MCF 10A (cell line): ENCODE measurements at regions not wholly inside any gene's neighbourhood (a gene's known extent, or its start where the extent isn't known, plus 50 kb on each side); places are given as distances from the start of the nearest gene placed in this dataset.
"Not testable (repeated sequence)": the region's sequence is repeated elsewhere in the genome, so short reads cannot be mapped to it uniquely, and the experiment has no call there.

ENCODE experiments used
- BruUV-seq: library from RNA; stranded (reverse); fragments of 400-500 nt; replicated peaks from 2 replicates; lab custom pipeline; 2021; lab: Mats Ljungman, UMichigan
- CTCF ChIA-PET: fragments of 300-600 bp; sonication (Branson Sonifier 250); formaldehyde crosslinking; extraction: SDS; loops from one replicate; lab custom pipeline; 2021; ENCODE audit warnings: antibody characterized with exemption, inconsistent platforms; lab: Yijun Ruan, JAX
- POLR2A ChIA-PET: fragments of 300-600, 350-650 bp; sonication (Branson Sonifier 250); formaldehyde crosslinking; extraction: SDS; loops from one replicate; lab custom pipeline; 2020; ENCODE audit warnings: antibody characterized with exemption, inconsistent platforms; lab: Yijun Ruan, JAX
- DNase-seq: peaks from one replicate; pipeline ENCODE4 v3.0.0-alpha.2; 2018; ENCODE audit not compliant: unreplicated experiment
- H3K27ac Mint-ChIP-seq: one replicate; pipeline ENCODE4 v1.8.0; 2022; ENCODE audit warnings: mild to moderate bottlenecking, low read depth, mixed read lengths; ENCODE audit not compliant: unreplicated experiment
- H3K27me3 Mint-ChIP-seq: one replicate; pipeline ENCODE4 v1.8.0; 2022; ENCODE audit warnings: mixed read lengths; ENCODE audit not compliant: insufficient read depth, unreplicated experiment
- H3K36me3 Mint-ChIP-seq: one replicate; pipeline ENCODE4 v1.8.0; 2022; ENCODE audit warnings: mild to moderate bottlenecking, moderate library complexity, mixed read lengths; ENCODE audit not compliant: insufficient read depth, unreplicated experiment
- H3K4me1 Mint-ChIP-seq: one replicate; pipeline ENCODE4 v1.8.0; 2022; ENCODE audit warnings: mixed read lengths; ENCODE audit not compliant: insufficient read depth, unreplicated experiment
- H3K4me3 Mint-ChIP-seq: one replicate; pipeline ENCODE4 v1.8.0; 2022; ENCODE audit warnings: mild to moderate bottlenecking, moderate library complexity, mixed read lengths; ENCODE audit not compliant: unreplicated experiment
- H3K9me3 Mint-ChIP-seq: one replicate; pipeline ENCODE4 v1.8.0; 2022; ENCODE audit warnings: mixed read lengths; ENCODE audit not compliant: unreplicated experiment
- intact Hi-C: fragments of 100-400 bp; cut with micrococcal nuclease; formaldehyde crosslinking; loops from 2 replicates; pipeline ENCODE4 v1.14.1; 2022
- TF ChIP-seq, protein P1 (sequence below): fragments of 200-600 bp; IDR thresholded peaks from one replicate; pipeline ENCODE4 v1.8.0; 2022; ENCODE audit warnings: antibody characterized with exemption, mild to moderate bottlenecking; ENCODE audit not compliant: unreplicated experiment

DNA sequence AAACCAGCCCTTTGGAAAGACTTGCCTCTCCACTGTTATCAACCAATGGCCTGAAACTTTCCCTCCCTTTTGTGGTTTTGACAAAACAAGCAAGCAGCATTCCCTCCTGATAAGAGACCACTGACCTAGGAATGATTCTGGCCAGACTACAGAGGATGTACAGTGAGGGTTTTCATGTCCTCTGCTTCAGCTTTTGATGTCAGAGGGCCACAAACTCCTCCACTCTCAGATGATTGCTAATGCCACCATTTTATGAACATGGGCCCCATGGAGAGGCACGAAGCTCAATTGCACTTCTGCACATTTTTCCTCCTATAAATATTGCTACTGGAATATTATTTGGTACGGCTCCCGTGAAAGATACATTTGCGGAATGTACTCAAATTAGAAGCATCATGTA lies 61.5 kb downstream of the PPIAL4A start:
- BruUV-seq, H3K4me3 Mint-ChIP-seq, POLR2A ChIA-PET, H3K4me1 Mint-ChIP-seq, H3K9me3 Mint-ChIP-seq, H3K36me3 Mint-ChIP-seq, DNase-seq, H3K27ac Mint-ChIP-seq, CTCF ChIA-PET, H3K27me3 Mint-ChIP-seq, intact Hi-C loops: not testable (repeated sequence)

DNA sequence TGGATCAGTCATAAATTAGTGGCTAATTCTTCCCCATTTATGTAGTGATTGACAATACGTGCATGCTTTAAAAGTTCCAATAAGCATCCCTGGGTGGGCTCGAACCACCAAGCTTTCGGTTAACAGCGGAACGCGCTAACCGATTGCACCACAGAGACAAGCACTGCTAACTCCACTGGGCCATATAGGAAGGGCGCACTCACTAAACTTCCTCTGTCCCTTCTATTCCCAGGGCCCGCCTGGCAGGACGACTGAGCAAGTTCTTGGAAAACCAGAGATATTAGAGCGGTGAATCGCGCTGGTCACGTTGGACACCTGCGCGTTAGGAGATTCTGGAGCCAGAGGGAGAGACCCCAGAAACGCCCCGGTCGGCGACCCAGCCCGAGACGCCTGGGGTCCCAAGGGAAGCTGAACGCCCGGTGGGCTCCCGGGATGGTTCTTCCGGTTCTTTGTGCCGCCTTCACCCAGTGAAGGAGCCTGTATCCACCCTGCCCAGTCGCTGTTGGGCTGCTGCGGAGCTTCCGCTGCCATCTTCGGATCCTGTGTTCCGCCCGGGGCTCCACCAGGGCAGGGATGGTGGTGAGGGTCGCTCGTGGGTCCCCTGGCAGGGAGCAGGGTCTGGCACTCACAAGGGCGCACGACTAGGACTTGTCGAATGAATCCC lies 62.8 kb downstream of the PPIAL4A start:
- intact Hi-C loops, DNase-seq, BruUV-seq, H3K27ac Mint-ChIP-seq, H3K4me3 Mint-ChIP-seq, H3K36me3 Mint-ChIP-seq, POLR2A ChIA-PET, H3K27me3 Mint-ChIP-seq, CTCF ChIA-PET, H3K9me3 Mint-ChIP-seq, H3K4me1 Mint-ChIP-seq: not testable (repeated sequence)

DNA sequence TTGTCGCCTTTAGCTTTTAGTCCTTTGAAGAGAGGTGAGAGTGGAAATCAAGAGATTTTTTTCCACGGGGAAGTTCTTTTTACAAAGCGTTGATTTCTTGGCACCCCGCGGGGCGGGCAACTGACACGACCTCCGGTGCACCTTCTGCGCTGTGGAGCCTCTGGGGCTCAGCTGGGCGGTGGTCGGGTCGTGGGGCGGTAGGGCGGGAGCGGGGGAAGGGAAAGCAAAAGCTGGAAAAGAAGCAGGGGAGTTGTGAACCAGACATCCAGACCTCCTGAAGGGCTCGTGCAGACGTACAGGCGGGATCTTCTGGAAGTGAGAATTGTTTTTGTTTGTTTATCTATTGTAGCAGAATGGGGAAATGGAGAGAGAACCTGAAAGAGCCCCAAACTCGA lies 63.3 kb downstream of the PPIAL4A start:
- H3K9me3 Mint-ChIP-seq, DNase-seq, intact Hi-C loops, CTCF ChIA-PET, POLR2A ChIA-PET, H3K27me3 Mint-ChIP-seq, H3K4me3 Mint-ChIP-seq, H3K4me1 Mint-ChIP-seq, H3K27ac Mint-ChIP-seq, H3K36me3 Mint-ChIP-seq: not testable (repeated sequence)
- BruUV-seq = TSS peak; percentile 46

DNA sequence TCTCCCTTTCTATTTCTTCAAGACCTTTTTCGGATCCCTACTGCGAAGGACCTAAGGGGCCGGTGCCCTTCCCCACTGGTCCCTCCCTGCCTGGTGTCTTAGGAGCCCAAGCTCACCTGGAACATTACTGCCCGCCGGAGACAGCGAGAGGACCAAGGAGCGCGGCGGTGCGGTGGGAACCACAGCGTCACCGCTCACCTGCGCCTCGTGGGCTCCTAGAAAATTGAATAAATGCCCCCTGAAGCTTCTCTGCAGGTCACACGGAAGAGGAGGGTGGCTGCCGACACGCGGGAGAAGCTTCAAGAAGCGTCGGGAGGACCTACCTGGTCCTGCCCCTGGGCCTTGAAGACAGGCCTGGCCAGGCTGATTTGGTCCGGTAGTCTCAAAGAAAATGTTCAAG lies 65.2 kb downstream of the PPIAL4A start:
- POLR2A ChIA-PET = no interaction called here
- no TSS peak for BruUV-seq
- H3K4me3 Mint-ChIP-seq = no peak overlapping the region
- H3K4me1 Mint-ChIP-seq = peaks cover 5% of the 10 kb centered on the region
- peaks cover 7% of the 10 kb centered on the region for H3K36me3 Mint-ChIP-seq
- no peak for DNase-seq
- H3K27me3 Mint-ChIP-seq = no peaks in the 10 kb centered on the region
- TF ChIP-seq, protein P1, sequence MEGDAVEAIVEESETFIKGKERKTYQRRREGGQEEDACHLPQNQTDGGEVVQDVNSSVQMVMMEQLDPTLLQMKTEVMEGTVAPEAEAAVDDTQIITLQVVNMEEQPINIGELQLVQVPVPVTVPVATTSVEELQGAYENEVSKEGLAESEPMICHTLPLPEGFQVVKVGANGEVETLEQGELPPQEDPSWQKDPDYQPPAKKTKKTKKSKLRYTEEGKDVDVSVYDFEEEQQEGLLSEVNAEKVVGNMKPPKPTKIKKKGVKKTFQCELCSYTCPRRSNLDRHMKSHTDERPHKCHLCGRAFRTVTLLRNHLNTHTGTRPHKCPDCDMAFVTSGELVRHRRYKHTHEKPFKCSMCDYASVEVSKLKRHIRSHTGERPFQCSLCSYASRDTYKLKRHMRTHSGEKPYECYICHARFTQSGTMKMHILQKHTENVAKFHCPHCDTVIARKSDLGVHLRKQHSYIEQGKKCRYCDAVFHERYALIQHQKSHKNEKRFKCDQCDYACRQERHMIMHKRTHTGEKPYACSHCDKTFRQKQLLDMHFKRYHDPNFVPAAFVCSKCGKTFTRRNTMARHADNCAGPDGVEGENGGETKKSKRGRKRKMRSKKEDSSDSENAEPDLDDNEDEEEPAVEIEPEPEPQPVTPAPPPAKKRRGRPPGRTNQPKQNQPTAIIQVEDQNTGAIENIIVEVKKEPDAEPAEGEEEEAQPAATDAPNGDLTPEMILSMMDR = no peak
- peaks cover 7% of the 10 kb centered on the region for H3K9me3 Mint-ChIP-seq
- H3K27ac Mint-ChIP-seq = no peak overlapping the region
- CTCF ChIA-PET = no interaction called here
- intact Hi-C loops = no loop called here

DNA sequence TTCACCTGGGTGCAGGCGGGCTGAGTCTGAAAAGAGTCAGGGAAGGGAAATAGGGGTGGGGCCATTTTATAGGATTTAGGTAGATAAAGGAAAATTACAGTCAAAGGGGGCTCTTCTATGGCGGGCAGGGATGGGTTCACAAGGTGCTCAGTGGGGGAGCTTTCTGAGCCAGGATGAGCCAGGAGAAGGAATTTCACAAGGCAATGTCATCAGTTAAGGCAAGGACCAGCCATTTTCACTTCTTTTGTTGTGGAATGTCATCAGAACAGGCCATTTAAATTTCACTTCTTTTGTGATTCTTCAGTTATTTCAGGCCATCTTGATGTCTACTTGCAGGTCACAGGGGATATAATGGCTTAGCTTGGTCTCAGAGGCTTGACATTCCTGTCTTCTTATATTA lies 66.4 kb downstream of the PPIAL4A start:
- H3K36me3 Mint-ChIP-seq, H3K9me3 Mint-ChIP-seq, POLR2A ChIA-PET, BruUV-seq, H3K27me3 Mint-ChIP-seq, DNase-seq, H3K27ac Mint-ChIP-seq, H3K4me3 Mint-ChIP-seq, CTCF ChIA-PET, H3K4me1 Mint-ChIP-seq, intact Hi-C loops: not testable (repeated sequence)

DNA sequence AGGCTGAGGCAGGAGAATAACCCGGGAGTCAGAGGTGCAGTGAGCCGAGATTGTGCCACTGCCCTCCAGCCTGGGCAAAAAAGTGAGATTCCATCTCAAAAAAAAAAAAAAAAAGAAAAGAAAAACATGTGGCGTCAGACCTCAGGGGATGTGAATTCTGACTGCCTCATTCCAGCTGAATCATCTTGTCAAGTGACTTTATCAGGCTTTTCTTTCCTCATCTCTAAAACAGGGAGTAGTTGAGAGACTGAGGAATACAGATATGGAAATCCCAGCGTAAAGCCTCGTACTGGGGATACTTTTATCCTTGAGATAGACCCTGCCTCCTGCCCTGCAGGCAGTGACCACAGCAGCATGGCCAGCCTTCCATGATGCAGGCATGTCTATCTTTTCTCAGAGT lies 76.4 kb downstream of the PPIAL4A start:
- H3K27ac Mint-ChIP-seq, H3K4me1 Mint-ChIP-seq, CTCF ChIA-PET, H3K36me3 Mint-ChIP-seq, POLR2A ChIA-PET, BruUV-seq, intact Hi-C loops, H3K9me3 Mint-ChIP-seq, H3K4me3 Mint-ChIP-seq, DNase-seq, H3K27me3 Mint-ChIP-seq: not testable (repeated sequence)

DNA sequence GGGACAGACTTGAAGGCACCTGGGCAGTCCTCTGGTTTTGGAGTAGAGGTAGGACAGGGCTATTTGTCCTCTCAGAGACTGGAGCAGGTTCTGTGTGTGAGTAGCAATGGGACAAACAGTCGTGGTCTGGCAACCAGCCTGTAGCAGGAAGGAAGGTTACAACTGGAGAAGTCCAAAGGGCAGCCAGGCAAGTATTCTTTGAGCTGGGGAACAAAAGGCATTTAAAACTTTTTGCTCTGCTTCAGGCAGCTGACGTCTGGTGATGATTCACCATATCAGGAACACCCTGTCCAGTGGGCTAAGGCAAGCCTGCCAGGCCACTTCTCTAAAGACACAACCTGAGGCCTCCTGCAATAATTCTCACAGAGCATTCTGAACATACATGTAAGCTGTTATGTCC lies 83.3 kb downstream of the PPIAL4A start:
- intact Hi-C loops, CTCF ChIA-PET: not testable (repeated sequence)
- peak; percentile 58 for DNase-seq

DNA sequence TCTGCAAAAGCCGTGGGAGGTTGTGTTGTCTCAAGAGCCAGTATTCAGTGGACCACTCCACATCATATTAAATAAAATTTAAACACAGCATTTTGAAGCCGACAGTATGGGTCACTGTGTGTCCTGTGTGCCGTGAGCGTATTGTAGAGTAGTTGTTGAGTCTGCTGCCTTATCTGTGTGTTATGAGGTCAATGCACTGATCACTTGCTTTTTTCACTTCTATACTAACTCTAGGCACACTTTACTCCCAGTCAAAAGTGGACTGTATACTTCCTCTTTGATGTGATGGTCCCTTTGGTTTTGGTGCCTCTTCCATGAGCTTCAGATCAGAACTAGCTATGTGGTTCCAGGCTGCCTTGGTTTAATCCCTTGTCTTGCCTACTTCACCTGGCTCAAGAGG lies 84.3 kb downstream of the PPIAL4A start:
- intact Hi-C loops, POLR2A ChIA-PET, H3K27me3 Mint-ChIP-seq, H3K27ac Mint-ChIP-seq, H3K9me3 Mint-ChIP-seq, H3K36me3 Mint-ChIP-seq, BruUV-seq, DNase-seq, H3K4me3 Mint-ChIP-seq, H3K4me1 Mint-ChIP-seq, CTCF ChIA-PET: not testable (repeated sequence)

More for the DNA sequence above, 83.3 kb downstream of the PPIAL4A start:
- H3K27ac Mint-ChIP-seq, H3K27me3 Mint-ChIP-seq, BruUV-seq, H3K36me3 Mint-ChIP-seq, H3K9me3 Mint-ChIP-seq, H3K4me1 Mint-ChIP-seq, H3K4me3 Mint-ChIP-seq, POLR2A ChIA-PET: not testable (repeated sequence)

DNA sequence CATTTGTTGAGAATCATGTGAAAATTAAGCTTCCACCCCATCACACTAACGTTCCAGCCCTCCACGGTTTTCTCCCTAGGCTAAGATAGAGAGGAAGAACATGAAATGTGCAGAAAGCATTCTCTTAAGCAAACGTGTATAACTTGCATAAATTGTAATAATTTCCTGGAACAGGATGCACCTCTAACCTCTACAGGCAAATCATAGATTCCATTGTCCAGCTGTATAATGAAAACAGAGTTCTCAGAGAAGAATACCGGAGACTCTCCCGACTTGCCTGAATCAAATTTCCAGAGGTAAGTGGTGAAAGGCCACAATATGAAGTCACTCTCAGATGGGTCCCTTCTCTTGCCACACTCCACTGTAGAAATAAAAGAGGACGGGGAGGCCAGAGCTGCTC lies 87.7 kb downstream of the PPIAL4A start:
- H3K36me3 Mint-ChIP-seq, BruUV-seq, DNase-seq, POLR2A ChIA-PET, H3K4me1 Mint-ChIP-seq, intact Hi-C loops, H3K27me3 Mint-ChIP-seq, CTCF ChIA-PET, H3K27ac Mint-ChIP-seq, H3K9me3 Mint-ChIP-seq, H3K4me3 Mint-ChIP-seq: not testable (repeated sequence)
